Astrocyte of the hippocampus (primary cell): ENCODE measurements at regions not wholly inside any gene's neighbourhood (a gene's known extent, or its start where the extent isn't known, plus 50 kb on each side); places are given as distances from the start of the nearest gene placed in this dataset.
A peak's percentile ranks its signal among the peaks of the same experiment; 100 is the strongest.
"Not testable (repeated sequence)": the region's sequence is repeated elsewhere in the genome, so short reads cannot be mapped to it uniquely, and the experiment has no call there.

Experiments used
- DNase-seq: peaks from one replicate; pipeline ENCODE4 v3.0.0; 2011; ENCODE audit warnings: low read depth, low spot score

DNA sequence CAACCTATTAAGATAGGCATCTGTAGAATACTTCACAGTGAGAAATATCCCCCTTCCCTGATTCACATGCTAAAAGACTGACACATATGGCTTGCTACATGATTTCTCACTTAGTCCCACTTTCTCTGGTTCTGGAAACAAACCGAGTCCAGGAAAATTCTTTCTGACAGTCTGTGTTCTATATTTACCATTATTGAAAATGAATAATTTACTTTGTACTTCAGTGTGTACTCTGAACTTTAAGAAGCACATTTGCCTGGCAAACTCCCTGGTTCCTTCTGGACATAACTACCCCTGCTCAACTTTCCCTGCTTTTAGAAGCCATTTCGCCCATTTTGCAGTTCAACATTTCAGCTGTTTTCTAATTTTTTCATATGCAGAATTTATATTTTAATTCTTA lies 53.6 kb downstream of the APCS start:
- DNase-seq = no peak

DNA sequence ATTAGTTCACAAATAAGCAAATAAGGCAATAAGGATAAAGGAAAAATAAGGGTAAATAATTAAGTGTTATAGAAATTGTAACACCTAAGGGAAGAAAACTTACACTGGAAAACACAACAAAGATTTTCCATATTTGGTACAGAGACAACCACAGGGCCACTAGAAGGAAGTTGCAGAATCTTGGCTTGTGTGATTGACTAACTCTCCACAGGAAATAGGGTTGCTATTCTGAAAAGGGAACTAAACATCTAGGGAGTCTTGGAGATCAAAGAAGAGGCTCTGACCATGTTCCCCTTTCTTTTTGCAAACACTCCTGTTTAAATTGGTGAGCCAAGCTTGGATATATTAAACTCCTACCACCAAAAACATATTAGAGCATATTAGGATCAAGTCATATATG lies 59.1 kb downstream of the APCS start:
- DNase-seq = no peak

DNA sequence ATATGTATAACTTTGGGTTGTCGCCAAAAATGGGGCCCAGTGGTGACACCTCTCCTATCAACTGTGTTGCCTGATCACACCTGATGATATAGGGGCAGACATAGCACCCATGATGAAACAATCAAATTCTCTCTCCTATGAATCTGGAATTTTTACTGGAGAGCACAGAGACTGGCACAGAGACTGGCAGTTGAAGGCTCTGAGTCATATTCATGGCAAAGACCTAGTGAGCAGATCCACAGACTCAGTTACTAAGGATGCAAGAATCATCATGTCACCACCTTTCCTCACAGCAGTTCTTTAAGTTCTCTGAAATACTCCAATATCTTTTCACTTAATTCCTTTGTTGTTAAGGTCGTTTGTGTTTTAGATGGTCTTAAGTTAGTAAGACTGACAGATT lies 60.0 kb downstream of the APCS start:
- DNase-seq = no peak

DNA sequence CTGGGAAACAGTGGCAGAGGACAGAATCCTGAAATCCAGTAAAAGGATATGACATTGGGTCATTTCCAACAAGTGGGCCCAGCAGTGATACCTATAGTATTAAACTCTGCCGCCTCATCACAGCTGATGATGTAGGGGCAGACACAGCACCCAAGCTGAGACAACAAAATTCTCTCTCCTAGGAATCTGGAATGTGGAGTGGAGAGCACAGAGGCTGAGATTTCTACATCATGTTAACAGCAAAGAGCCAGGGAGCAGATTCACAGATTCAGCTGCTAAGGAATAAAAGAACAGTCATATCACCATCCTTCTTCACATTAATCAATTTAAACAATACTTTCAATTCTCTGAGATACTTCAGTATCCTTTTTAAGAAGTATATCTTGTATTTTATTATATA lies 61.9 kb downstream of the CRP start:
- DNase-seq = peak; percentile 0

DNA sequence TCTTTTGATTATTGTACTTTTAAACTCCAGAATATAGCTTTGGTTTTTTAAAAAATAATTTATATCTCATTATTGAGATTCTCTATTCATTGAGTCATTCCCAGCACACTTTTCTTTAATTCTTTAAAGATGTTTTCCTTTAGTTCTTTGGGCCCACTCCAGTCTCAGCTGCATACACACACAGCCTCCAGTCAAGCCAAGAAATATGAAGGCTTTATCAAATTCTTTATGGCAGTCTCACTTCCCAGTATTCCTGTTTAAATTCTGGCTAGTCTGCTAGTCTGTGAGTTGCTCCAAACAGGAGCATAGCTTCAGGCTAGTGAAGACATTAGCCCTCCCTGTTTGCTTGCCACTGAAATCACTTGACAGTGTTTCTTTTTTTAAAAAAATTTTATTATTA lies 61.2 kb downstream of the CRP start:
- peak; percentile 2 for DNase-seq

DNA sequence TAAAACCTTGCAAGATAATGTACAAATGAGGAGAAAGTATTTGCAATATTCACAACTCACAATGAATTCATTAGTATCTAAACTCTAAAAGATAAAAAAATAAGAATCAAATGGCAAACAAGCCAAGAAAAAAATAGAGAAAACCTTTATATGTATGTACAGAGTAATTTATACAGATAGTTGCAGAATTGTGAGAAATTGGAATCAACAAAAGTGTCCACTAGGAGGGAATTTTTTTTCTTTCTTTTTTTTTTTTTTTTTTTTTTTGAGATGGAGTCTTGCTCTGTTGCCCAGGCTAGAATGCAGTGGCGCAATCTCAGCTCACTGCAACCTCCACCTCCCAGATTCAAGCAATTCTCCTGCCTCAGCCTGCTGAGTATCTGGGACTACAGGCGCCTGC lies 56.9 kb downstream of the CRP start:
- DNase-seq = not testable (repeated sequence)
